Lung (tissue), 11 donors: ENCODE measurements at regions not wholly inside any gene's neighbourhood (a gene's known extent, or its start where the extent isn't known, plus 50 kb on each side); places are given as distances from the start of the nearest gene placed in this dataset.
"Not testable (repeated sequence)": the region's sequence is repeated elsewhere in the genome, so short reads cannot be mapped to it uniquely, and the experiment has no call there.

Source experiments
- ATAC-seq: fragments of 200-7000 bp; cut with Tn5 transposase; one replicate; pipeline ENCODE4 v1.9.1; 2020; ENCODE audit warnings: moderate number of reproducible peaks; ENCODE audit not compliant: insufficient read depth, low FRiP score
- DNase-seq, 3 donors: peaks; one replicate each; pipeline ENCODE4 v3.0.0-alpha.2; 2013 to 2017
- H3K27ac ChIP-seq, 2 donors: one replicate each; pipeline ENCODE4 v1.5.1; 2013; ENCODE audit warnings: mild to moderate bottlenecking in 2 of 2, moderate library complexity in 2 of 2, control low read depth in 1 of 2, inconsistent platforms in 1 of 2, low read depth in 1 of 2, low read length in 1 of 2
- H3K27me3 ChIP-seq, 3 donors: one replicate each; pipeline ENCODE4 v1.5.1; 2013; ENCODE audit warnings: low read length in 2 of 3; ENCODE audit not compliant: control insufficient read depth in 3 of 3, insufficient read depth in 3 of 3
- H3K36me3 ChIP-seq, 4 donors: one replicate each; pipeline ENCODE4 v1.5.1; 2013; ENCODE audit warnings: low read length in 4 of 4, mild to moderate bottlenecking in 1 of 4, moderate library complexity in 1 of 4; ENCODE audit not compliant: control insufficient read depth in 4 of 4, insufficient read depth in 4 of 4
- H3K4me1 ChIP-seq, 5 donors: one replicate each; pipeline ENCODE4 v1.5.1; 2013; ENCODE audit warnings: low read length in 5 of 5, mild to moderate bottlenecking in 2 of 5, moderate library complexity in 1 of 5; ENCODE audit not compliant: control insufficient read depth in 5 of 5, insufficient read depth in 5 of 5
- H3K4me3 ChIP-seq: one replicate; pipeline ENCODE4 v1.5.1; 2013; ENCODE audit warnings: mild to moderate bottlenecking, control low read depth, moderate library complexity
- H3K9ac ChIP-seq, 2 donors: one replicate each; pipeline ENCODE4 v1.5.1; 2013; ENCODE audit warnings: low read length in 2 of 2, control low read depth in 1 of 2; ENCODE audit not compliant: insufficient read depth in 1 of 2
- H3K9me3 ChIP-seq, 4 donors: one replicate each; pipeline ENCODE4 v1.5.1; 2013; ENCODE audit warnings: low read length in 3 of 4, mild to moderate bottlenecking in 1 of 4, moderate library complexity in 1 of 4; ENCODE audit not compliant: control insufficient read depth in 4 of 4, insufficient read depth in 3 of 4
- CTCF ChIP-seq: IDR thresholded peaks from 2 replicates; pipeline ENCODE4 v1.5.1; 2012; ENCODE audit warnings: mild to moderate bottlenecking; ENCODE audit errors: control extremely low read depth, extremely low read depth
- WGBS, 2 donors: extraction: QIAGEN DNeasy Blood & Tissue Kit; methylation state at CpG; one replicate each; pipeline ENCODE4 v1.1.7; 2013; 5-methylcytosine and 5-hydroxymethylcytosine counted together
- donor health status: control.
- donor health status: control.
- donor health status: Bipolar disorder and iron deficiency.
- donor health status: healthy.
- donor health status: DM: yes; HTN: yes; CAD: no.

GRCh38 chr2:144643537-144644336 lies 123.8 kb upstream of the ZEB2 start:
- H3K36me3 ChIP-seq, result no peaks in the 10 kb centered on the region
- WGBS, 2 donors, result 95 to 97% methylated on average over 6 of the region's 6 CpGs
- no peak for TF ChIP-seq CTCF
- H3K4me1 ChIP-seq, result peaks cover 0 to 2% (median 0%) of the 10 kb centered on the region in 5 donors
- no peak overlapping the region for H3K9ac ChIP-seq
- ATAC-seq, result no peak
- H3K27me3 ChIP-seq, result no peaks in the 10 kb centered on the region
- H3K9me3 ChIP-seq, result no peaks in the 10 kb centered on the region
- H3K27ac ChIP-seq, result no peak overlapping the region
- no peak overlapping the region for H3K4me3 ChIP-seq
- DNase-seq, result no peak

DNA sequence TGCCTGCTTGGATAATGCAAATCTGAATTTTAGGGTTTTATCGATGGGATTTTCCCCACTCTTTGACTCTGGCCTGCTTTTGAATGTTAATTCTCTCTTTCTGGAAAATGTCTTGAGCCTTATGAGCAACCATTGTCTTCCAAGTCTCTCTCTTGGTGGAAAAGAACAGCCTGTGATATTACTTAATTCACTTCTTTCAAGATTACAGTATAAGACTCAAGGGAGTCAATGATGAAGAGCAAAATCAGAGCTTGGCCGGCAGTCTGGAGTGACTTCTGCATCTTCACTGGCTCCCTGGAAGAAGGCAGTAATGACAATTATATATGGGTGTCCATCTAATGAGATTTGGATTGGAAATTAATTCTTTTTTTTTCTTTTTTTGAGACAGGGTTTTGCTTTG lies 122.9 kb upstream of the ZEB2 start:
- Histone ChIP-seq H3K9me3 (no peaks in the 10 kb centered on the region), H3K27ac (no peak overlapping the region), H3K27me3 (no peaks in the 10 kb centered on the region), H3K9ac (no peak overlapping the region), H3K4me3 (no peak overlapping the region), H3K36me3 (no peaks in the 10 kb centered on the region), H3K4me1 (peaks cover 0 to 2% (median 0%) of the 10 kb centered on the region in 5 donors)
- no peak for ATAC-seq
- DNase-seq, result no peak
- WGBS, 2 donors, result 90 to 96% methylated on average over 2 of the region's 2 CpGs
- TF ChIP-seq CTCF, result no peak

- H3K4me3 ChIP-seq, result no peak overlapping the region
- ATAC-seq (no peak), DNase-seq (no peak)
- WGBS, 2 donors, result 37 to 41% methylated on average over 2 of the region's 2 CpGs
- no peaks in the 10 kb centered on the region for H3K27me3 ChIP-seq
- no peak overlapping the region for H3K9ac ChIP-seq
- no peaks in the 10 kb centered on the region for H3K36me3 ChIP-seq
- TF ChIP-seq CTCF, result no peak
- no peaks in the 10 kb centered on the region for H3K9me3 ChIP-seq
- H3K4me1 ChIP-seq, result peaks cover 0 to 2% (median 0%) of the 10 kb centered on the region in 5 donors
- no peak overlapping the region for H3K27ac ChIP-seq
Measured at GRCh38 chr2:144642131-144642530, 122.2 kb upstream of the ZEB2 start.

GRCh38 chr2:144638250-144638649 lies 118.3 kb upstream of the ZEB2 start:
- 59 to 84% methylated on average over 4 of the region's 4 CpGs for WGBS, 2 donors
- not testable (repeated sequence) for DNase-seq, ATAC-seq

DNA sequence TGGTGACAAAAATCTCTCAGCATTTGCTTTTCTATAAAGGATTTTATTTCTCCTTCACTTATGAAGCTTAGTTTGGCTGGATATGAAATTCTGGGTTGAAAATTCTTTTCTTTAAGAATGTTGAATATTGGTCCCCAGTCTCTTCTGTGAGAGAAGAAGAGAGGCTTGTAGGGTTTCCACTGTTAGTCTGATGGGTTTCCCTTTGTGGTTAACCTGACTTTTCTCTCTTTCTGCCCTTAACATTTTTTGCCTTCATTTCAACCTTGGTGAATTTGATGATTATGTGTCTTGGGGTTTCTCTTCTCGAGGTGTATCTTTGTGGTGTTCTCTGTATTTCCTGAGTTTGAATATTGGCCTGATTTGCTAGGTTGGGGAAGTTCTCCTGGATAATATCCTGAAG lies 116.9 kb upstream of the ZEB2 start:
- H3K4me1 ChIP-seq, H3K27ac ChIP-seq, H3K9me3 ChIP-seq, H3K27me3 ChIP-seq, H3K4me3 ChIP-seq, H3K9ac ChIP-seq, ATAC-seq, H3K36me3 ChIP-seq, DNase-seq: not testable (repeated sequence)
- 87 to 92% methylated on average over 1 of the region's 1 CpG for WGBS, 2 donors

More at GRCh38 chr2:144638250-144638649, 118.3 kb upstream of the ZEB2 start:
- H3K9ac ChIP-seq, H3K4me3 ChIP-seq, H3K27ac ChIP-seq, H3K4me1 ChIP-seq, H3K36me3 ChIP-seq, H3K9me3 ChIP-seq, H3K27me3 ChIP-seq: not testable (repeated sequence)
